ENCODE measurements at regions not wholly inside any gene's neighbourhood (a gene's known extent, or its start where the extent isn't known, plus 50 kb on each side); places are given as distances from the start of the nearest gene placed in this dataset.
A peak's percentile ranks its signal among the peaks of the same experiment; 100 is the strongest.
"Not testable (repeated sequence)": the region's sequence is repeated elsewhere in the genome, so short reads cannot be mapped to it uniquely, and the experiment has no call there.

GRCh38 chr9:41798684-41799083 lies 330.5 kb downstream of the CNTNAP3B start:
- TF ChIP-seq REST (IDR thresholded peaks at IDR 0.05; ENCODE audit: low read depth); ATF3 (IDR thresholded peaks at IDR 0.05); YY1 (IDR thresholded peaks at IDR 0.05; ENCODE audit: extremely low read depth, insufficient replicate concordance, low read depth, low read length); EZH2 (IDR thresholded peaks at IDR 0.05); POLR2AphosphoS5 (IDR thresholded peaks at IDR 0.05; ENCODE audit: low read depth, low read length); POLR2A (IDR thresholded peaks at IDR 0.05; ENCODE audit: borderline replicate concordance, extremely low read depth, insufficient read depth, insufficient read length); SIN3A (IDR thresholded peaks at IDR 0.05; ENCODE audit: low read depth); ZFX (IDR thresholded peaks at IDR 0.05); JUND (IDR thresholded peaks at IDR 0.05); SRF (IDR thresholded peaks at IDR 0.05; ENCODE audit: low read depth): not testable (repeated sequence)
- TF ChIP-seq CTCF (IDR thresholded peaks at IDR 0.05 in 2 of 3, conservative IDR thresholded peaks at IDR 0.05 in 1 of 3; ENCODE audit: borderline replicate concordance in 1 of 3, insufficient read depth in 1 of 3, low read depth in 2 of 3, low read length in 2 of 3) (peak in 2 of 3 experiments; percentile 20 to 29; a peak in 2 of 6 replicates), RAD21 (IDR thresholded peaks at IDR 0.05; ENCODE audit: low read depth) (peak; percentile 59)
- TF ChIP-seq, protein P1, sequence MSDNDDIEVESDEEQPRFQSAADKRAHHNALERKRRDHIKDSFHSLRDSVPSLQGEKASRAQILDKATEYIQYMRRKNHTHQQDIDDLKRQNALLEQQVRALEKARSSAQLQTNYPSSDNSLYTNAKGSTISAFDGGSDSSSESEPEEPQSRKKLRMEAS (IDR thresholded peaks at IDR 0.05), result not testable (repeated sequence)

Measured in HCT116 (cell line).